HEK293 (cell line): ENCODE measurements at regions not wholly inside any gene's neighbourhood (a gene's known extent, or its start where the extent isn't known, plus 50 kb on each side); places are given as distances from the start of the nearest gene placed in this dataset.

ENCODE experiments used
- CTCF ChIA-PET: fragments of 350-600 bp; formaldehyde crosslinking; extraction: SDS; loops from one replicate; lab custom pipeline; 2021; ENCODE audit warnings: antibody characterized with exemption; lab: Yijun Ruan, JAX
- POLR2A ChIA-PET: fragments of 300-600 bp; formaldehyde crosslinking; extraction: SDS; loops from one replicate; lab custom pipeline; 2020; ENCODE audit warnings: antibody characterized with exemption, inconsistent platforms; lab: Yijun Ruan, JAX
- H3K27ac ChIP-seq: fragments of 200-500 bp; sonication (Bioruptor generic); 2 replicates; pipeline ENCODE4 v1.5.1; 2014; ENCODE audit warnings: low read depth, low read length, control low read depth, inconsistent platforms; ENCODE audit errors: extremely low read depth
- H3K36me3 ChIP-seq, 2 experiments: fragments of 200-500 bp in 1 of 2; sonication (Bioruptor generic) in 1 of 2; 1 replicate in 1 of 2; 2 replicates in 1 of 2; pipeline ENCODE4 v1.5.1; 2014 to 2017; ENCODE audit warnings: inconsistent platforms in 2 of 2, low read length in 2 of 2; ENCODE audit not compliant: control insufficient read depth in 2 of 2, insufficient read depth in 1 of 2
- H3K4me1 ChIP-seq: fragments of 200-500 bp; sonication (Bioruptor generic); 2 replicates; pipeline ENCODE4 v1.5.1; 2014; ENCODE audit warnings: mild to moderate bottlenecking, low read length, inconsistent platforms; ENCODE audit not compliant: control insufficient read depth, insufficient read depth
- H3K4me3 ChIP-seq: 2 replicates; pipeline ENCODE4 v1.5.1; 2011; ENCODE audit warnings: low read depth, mild to moderate bottlenecking, control low read depth, low read length, moderate library complexity
- H3K9me3 ChIP-seq: fragments of 200-500 bp; sonication (Bioruptor generic); 2 replicates; pipeline ENCODE4 v1.5.1; 2014; ENCODE audit warnings: low read depth, low read length, inconsistent platforms; ENCODE audit not compliant: control insufficient read depth, insufficient read depth
- BCL11A ChIP-seq: fragments of 450-650 bp; formaldehyde crosslinking; IDR thresholded peaks from 2 replicates; pipeline ENCODE4 v1.5.1; 2016; ENCODE audit warnings: low read depth, missing biosample characterization, missing genetic modification characterization
- EGR2 ChIP-seq: fragments of 450-650 bp; formaldehyde crosslinking; IDR thresholded peaks from 2 replicates; pipeline ENCODE4 v1.5.1; 2016; ENCODE audit warnings: low read depth, missing biosample characterization, missing genetic modification characterization
- GFI1B ChIP-seq: fragments of 450-650 bp; formaldehyde crosslinking; IDR thresholded peaks from 2 replicates; pipeline ENCODE4 v1.5.1; 2016; ENCODE audit warnings: missing biosample characterization, missing genetic modification characterization
- GLI2 ChIP-seq: fragments of 450-650 bp; formaldehyde crosslinking; IDR thresholded peaks from 2 replicates; pipeline ENCODE4; 2017; ENCODE audit warnings: missing biosample characterization, missing genetic modification characterization, low read depth, borderline replicate concordance
- MYNN ChIP-seq: fragments of 450-650 bp; formaldehyde crosslinking; IDR thresholded peaks from 2 replicates; pipeline ENCODE4 v1.5.1; 2016; ENCODE audit warnings: missing biosample characterization, missing genetic modification characterization, borderline replicate concordance
- SP2 ChIP-seq: fragments of 450-650 bp; formaldehyde crosslinking; IDR thresholded peaks from 2 replicates; pipeline ENCODE4 v1.5.1; 2016; ENCODE audit warnings: missing biosample characterization, missing genetic modification characterization
- SP7 ChIP-seq: fragments of 450-650 bp; formaldehyde crosslinking; IDR thresholded peaks from 2 replicates; pipeline ENCODE4 v1.5.1; 2016; ENCODE audit warnings: missing biosample characterization, missing genetic modification characterization
- TRIM28 ChIP-seq: IDR thresholded peaks from 2 replicates; pipeline ENCODE4 v1.6.1; 2011; ENCODE audit warnings: low read length, control low read depth, borderline replicate concordance
- YY1 ChIP-seq: fragments of 450-650 bp; formaldehyde crosslinking; IDR thresholded peaks from 2 replicates; pipeline ENCODE4 v1.5.1; 2018; ENCODE audit warnings: missing biosample characterization, missing genetic modification characterization
- YY2 ChIP-seq: fragments of 450-650 bp; formaldehyde crosslinking; IDR thresholded peaks from 2 replicates; pipeline ENCODE4 v1.5.1; 2016; ENCODE audit warnings: missing biosample characterization, missing genetic modification characterization
- ZIC2 ChIP-seq: fragments of 450-650 bp; formaldehyde crosslinking; IDR thresholded peaks from 2 replicates; pipeline ENCODE4 v1.5.1; 2016; ENCODE audit warnings: missing biosample characterization, missing genetic modification characterization
- ZNF138 ChIP-seq: fragments of 450-650 bp; formaldehyde crosslinking; IDR thresholded peaks from 2 replicates; pipeline ENCODE4 v1.5.1; 2016; ENCODE audit warnings: missing biosample characterization, missing genetic modification characterization, borderline replicate concordance
- ZNF140 ChIP-seq: fragments of 450-650 bp; formaldehyde crosslinking; IDR thresholded peaks from 2 replicates; pipeline ENCODE4 v1.5.1; 2016; ENCODE audit warnings: missing biosample characterization, missing genetic modification characterization
- ZNF211 ChIP-seq: fragments of 450-650 bp; formaldehyde crosslinking; IDR thresholded peaks from 2 replicates; pipeline ENCODE4 v1.5.1; 2016; ENCODE audit warnings: low read depth, missing biosample characterization, missing genetic modification characterization
- ZNF24 ChIP-seq: fragments of 450-650 bp; formaldehyde crosslinking; IDR thresholded peaks from 2 replicates; pipeline ENCODE4 v1.5.1; 2016; ENCODE audit warnings: missing biosample characterization, missing genetic modification characterization
- ZNF302 ChIP-seq: fragments of 450-650 bp; formaldehyde crosslinking; IDR thresholded peaks from 2 replicates; pipeline ENCODE4 v1.5.1; 2016; ENCODE audit warnings: missing biosample characterization, missing genetic modification characterization, low read depth
- ZNF311 ChIP-seq: fragments of 450-650 bp; formaldehyde crosslinking; IDR thresholded peaks from 2 replicates; pipeline ENCODE4 v1.5.1; 2017; ENCODE audit warnings: missing biosample characterization, missing genetic modification characterization, borderline replicate concordance
- ZNF37A ChIP-seq: fragments of 450-650 bp; IDR thresholded peaks from 2 replicates; pipeline ENCODE4 v1.5.1; 2018; ENCODE audit warnings: missing biosample characterization, missing genetic modification characterization
- ZNF426 ChIP-seq: fragments of 450-650 bp; formaldehyde crosslinking; IDR thresholded peaks from 2 replicates; pipeline ENCODE4 v1.5.1; 2017; ENCODE audit warnings: missing biosample characterization, missing genetic modification characterization, mild to moderate bottlenecking, inconsistent platforms, moderate library complexity
- ZNF514 ChIP-seq: fragments of 450-650 bp; formaldehyde crosslinking; IDR thresholded peaks from 2 replicates; pipeline ENCODE4 v1.5.1; 2016; ENCODE audit warnings: missing biosample characterization, missing genetic modification characterization
- ZNF521 ChIP-seq: fragments of 450-650 bp; formaldehyde crosslinking; IDR thresholded peaks from 2 replicates; pipeline ENCODE4 v1.5.1; 2017; ENCODE audit warnings: missing biosample characterization, mild to moderate bottlenecking, missing genetic modification characterization
- ZNF585B ChIP-seq: fragments of 450-650 bp; formaldehyde crosslinking; IDR thresholded peaks from 2 replicates; pipeline ENCODE4 v1.5.1; 2016; ENCODE audit warnings: missing biosample characterization, missing genetic modification characterization
- ZNF600 ChIP-seq: fragments of 450-650 bp; formaldehyde crosslinking; IDR thresholded peaks from 2 replicates; pipeline ENCODE4 v1.5.1; 2016; ENCODE audit warnings: missing biosample characterization, missing genetic modification characterization
- ZNF623 ChIP-seq: fragments of 450-650 bp; formaldehyde crosslinking; IDR thresholded peaks from 2 replicates; pipeline ENCODE4 v1.5.1; 2016; ENCODE audit warnings: missing biosample characterization, missing genetic modification characterization
- ZNF629 ChIP-seq: fragments of 450-650 bp; formaldehyde crosslinking; IDR thresholded peaks from 2 replicates; pipeline ENCODE4 v1.5.1; 2017; ENCODE audit warnings: missing biosample characterization, missing genetic modification characterization
- ZXDB ChIP-seq: fragments of 450-650 bp; formaldehyde crosslinking; IDR thresholded peaks from 2 replicates; pipeline ENCODE4 v1.5.1; 2016; ENCODE audit warnings: missing biosample characterization, missing genetic modification characterization
- TF ChIP-seq, protein P1 (sequence below): fragments of 450-650 bp; formaldehyde crosslinking; IDR thresholded peaks from 2 replicates; pipeline ENCODE4 v1.5.1; 2017; ENCODE audit warnings: missing biosample characterization, missing genetic modification characterization
- TF ChIP-seq, protein P2 (sequence below): fragments of 450-650 bp; IDR thresholded peaks from 2 replicates; pipeline ENCODE4 v1.5.1; 2018; ENCODE audit warnings: missing biosample characterization, missing genetic modification characterization
- TF ChIP-seq, protein P3 (sequence below): fragments of 450-650 bp; formaldehyde crosslinking; IDR thresholded peaks from 2 replicates; pipeline ENCODE4 v1.5.1; 2017; ENCODE audit warnings: missing biosample characterization, mild to moderate bottlenecking, missing genetic modification characterization, moderate library complexity
- TF ChIP-seq, protein P4 (sequence below): fragments of 450-650 bp; formaldehyde crosslinking; IDR thresholded peaks from 2 replicates; pipeline ENCODE4 v1.5.1; 2017; ENCODE audit warnings: missing biosample characterization, missing genetic modification characterization

DNA sequence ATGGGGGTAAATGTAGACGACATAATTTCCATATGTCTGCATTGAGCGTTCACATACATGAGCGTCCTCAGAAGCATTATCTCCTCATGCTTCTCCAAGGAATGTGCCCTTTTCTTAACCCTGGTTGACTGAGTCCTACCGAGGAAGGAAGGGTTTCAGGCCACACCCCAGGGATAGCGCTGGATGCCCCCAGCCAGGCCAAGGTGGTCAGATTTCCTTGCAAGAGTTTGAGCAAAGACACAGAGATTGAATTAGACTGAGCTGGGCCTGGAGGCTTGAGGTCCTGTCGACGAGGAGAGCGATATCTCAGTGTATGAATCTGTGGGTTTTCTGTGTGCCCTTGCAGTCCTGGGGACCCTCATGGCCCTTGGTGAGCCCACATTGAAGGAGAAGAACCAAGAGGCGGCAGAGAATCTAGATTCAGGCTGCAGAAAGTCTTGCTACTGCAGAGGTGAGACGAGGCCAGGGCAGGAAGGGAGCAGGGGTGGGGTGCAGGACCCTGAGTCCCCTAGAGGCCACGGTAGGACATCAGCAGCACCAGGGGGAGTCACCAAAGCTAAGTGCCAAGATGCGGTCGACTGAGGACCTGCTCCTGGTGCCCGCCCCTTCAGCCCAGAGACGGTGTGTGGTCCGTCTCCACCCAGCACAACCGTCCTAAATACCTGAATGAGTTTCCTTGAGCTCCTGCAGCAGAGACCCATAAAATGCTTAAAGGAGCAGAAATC, 94.7 kb upstream of the DIO3 start:
- ChIA-PET POLR2A (no interaction called here), CTCF (interaction anchor here (0.6 kb wide), 1 partner anchor 35 kb away, joined by 3 read pairs; no protein-coding TSS in a partner anchor)
- H3K4me1 ChIP-seq: no peaks in the 10 kb centered on the region
- H3K9me3 ChIP-seq: no peaks in the 10 kb centered on the region
- no peaks in the 10 kb centered on the region for H3K36me3 ChIP-seq
- TF ChIP-seq GFI1B (tag by site-specific recombination) (no peak), YY1 (tag by site-specific recombination) (no peak), EGR2 (no peak), ZNF311 (tag by site-specific recombination) (no peak), ZXDB (tag by site-specific recombination) (no peak), ZNF426 (no peak), ZNF514 (no peak), ZNF211 (tag by site-specific recombination) (no peak), ZNF521 (tag by site-specific recombination) (no peak), MYNN (tag by site-specific recombination) (no peak), SP2 (no peak), ZNF140 (tag by site-specific recombination) (no peak), ZNF138 (tag by site-specific recombination) (no peak), ZNF629 (tag by site-specific recombination) (no peak), BCL11A (tag by site-specific recombination) (no peak), ZNF600 (tag by site-specific recombination) (no peak)
- TF ChIP-seq, protein P1, sequence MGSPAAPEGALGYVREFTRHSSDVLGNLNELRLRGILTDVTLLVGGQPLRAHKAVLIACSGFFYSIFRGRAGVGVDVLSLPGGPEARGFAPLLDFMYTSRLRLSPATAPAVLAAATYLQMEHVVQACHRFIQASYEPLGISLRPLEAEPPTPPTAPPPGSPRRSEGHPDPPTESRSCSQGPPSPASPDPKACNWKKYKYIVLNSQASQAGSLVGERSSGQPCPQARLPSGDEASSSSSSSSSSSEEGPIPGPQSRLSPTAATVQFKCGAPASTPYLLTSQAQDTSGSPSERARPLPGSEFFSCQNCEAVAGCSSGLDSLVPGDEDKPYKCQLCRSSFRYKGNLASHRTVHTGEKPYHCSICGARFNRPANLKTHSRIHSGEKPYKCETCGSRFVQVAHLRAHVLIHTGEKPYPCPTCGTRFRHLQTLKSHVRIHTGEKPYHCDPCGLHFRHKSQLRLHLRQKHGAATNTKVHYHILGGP (tag by site-specific recombination): no peak
- TF ChIP-seq, protein P2, sequence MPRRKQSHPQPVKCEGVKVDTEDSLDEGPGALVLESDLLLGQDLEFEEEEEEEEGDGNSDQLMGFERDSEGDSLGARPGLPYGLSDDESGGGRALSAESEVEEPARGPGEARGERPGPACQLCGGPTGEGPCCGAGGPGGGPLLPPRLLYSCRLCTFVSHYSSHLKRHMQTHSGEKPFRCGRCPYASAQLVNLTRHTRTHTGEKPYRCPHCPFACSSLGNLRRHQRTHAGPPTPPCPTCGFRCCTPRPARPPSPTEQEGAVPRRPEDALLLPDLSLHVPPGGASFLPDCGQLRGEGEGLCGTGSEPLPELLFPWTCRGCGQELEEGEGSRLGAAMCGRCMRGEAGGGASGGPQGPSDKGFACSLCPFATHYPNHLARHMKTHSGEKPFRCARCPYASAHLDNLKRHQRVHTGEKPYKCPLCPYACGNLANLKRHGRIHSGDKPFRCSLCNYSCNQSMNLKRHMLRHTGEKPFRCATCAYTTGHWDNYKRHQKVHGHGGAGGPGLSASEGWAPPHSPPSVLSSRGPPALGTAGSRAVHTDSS (tag by site-specific recombination): no peak
- H3K27ac ChIP-seq: no peak overlapping the region
- no peak overlapping the region for H3K4me3 ChIP-seq

DNA sequence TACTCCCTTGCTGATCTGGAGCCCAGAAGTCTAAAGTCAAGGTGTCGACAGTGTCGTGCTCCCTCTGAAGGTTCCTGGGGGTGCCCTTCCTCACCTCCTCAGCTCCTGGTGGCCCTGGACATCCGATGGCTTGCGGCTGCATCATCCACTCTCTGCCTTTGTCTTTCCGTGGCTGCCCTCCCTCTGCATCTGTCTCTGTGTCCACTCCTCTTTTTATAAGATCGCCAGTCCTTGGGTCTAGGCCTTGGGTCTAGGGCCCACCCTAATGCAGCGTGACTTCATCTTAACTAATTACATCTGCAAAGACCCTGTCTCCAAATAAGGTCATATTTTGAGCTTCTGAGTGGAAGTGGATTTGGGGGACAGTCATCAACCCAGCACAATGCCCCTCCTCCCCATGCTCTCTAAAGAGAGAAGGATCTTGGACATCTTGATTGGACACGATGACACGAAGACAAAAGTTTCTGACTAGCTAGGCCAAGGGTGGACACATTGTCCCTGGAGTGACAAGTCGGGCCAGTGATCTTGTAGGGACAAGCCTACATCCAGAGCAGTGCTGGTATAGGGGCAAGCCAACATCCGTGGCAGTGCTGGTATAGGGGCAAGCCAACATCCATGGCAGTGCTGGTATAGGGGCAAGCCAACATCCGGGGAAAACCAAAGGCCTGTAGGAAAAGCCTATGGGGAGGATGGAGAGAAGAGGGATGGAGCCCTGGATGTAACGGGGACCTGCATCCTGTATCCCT, 93.9 kb upstream of the DIO3 start:
- POLR2A ChIA-PET: no interaction called here
- CTCF ChIA-PET: no interaction called here
- no peaks in the 10 kb centered on the region for H3K36me3 ChIP-seq
- TF ChIP-seq ZIC2 (tag by site-specific recombination) (no peak), GFI1B (tag by site-specific recombination) (no peak), YY1 (tag by site-specific recombination) (no peak), ZNF623 (tag by site-specific recombination) (no peak), ZNF24 (tag by site-specific recombination) (no peak), ZNF585B (tag by site-specific recombination) (no peak), ZNF37A (tag by site-specific recombination) (no peak), YY2 (no peak), SP7 (tag by site-specific recombination) (no peak), GLI2 (no peak), ZNF302 (tag by site-specific recombination) (no peak), TRIM28 (no peak)
- TF ChIP-seq, protein P3, sequence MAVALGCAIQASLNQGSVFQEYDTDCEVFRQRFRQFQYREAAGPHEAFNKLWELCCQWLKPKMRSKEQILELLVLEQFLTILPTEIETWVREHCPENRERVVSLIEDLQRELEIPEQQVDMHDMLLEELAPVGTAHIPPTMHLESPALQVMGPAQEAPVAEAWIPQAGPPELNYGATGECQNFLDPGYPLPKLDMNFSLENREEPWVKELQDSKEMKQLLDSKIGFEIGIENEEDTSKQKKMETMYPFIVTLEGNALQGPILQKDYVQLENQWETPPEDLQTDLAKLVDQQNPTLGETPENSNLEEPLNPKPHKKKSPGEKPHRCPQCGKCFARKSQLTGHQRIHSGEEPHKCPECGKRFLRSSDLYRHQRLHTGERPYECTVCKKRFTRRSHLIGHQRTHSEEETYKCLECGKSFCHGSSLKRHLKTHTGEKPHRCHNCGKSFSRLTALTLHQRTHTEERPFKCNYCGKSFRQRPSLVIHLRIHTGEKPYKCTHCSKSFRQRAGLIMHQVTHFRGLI (tag by site-specific recombination): no peak
- TF ChIP-seq, protein P4, sequence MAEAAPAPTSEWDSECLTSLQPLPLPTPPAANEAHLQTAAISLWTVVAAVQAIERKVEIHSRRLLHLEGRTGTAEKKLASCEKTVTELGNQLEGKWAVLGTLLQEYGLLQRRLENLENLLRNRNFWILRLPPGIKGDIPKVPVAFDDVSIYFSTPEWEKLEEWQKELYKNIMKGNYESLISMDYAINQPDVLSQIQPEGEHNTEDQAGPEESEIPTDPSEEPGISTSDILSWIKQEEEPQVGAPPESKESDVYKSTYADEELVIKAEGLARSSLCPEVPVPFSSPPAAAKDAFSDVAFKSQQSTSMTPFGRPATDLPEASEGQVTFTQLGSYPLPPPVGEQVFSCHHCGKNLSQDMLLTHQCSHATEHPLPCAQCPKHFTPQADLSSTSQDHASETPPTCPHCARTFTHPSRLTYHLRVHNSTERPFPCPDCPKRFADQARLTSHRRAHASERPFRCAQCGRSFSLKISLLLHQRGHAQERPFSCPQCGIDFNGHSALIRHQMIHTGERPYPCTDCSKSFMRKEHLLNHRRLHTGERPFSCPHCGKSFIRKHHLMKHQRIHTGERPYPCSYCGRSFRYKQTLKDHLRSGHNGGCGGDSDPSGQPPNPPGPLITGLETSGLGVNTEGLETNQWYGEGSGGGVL (tag by site-specific recombination): no peak

More for the DNA sequence above, 93.9 kb upstream of the DIO3 start:
- H3K9me3 ChIP-seq: no peaks in the 10 kb centered on the region
- no peak overlapping the region for H3K27ac ChIP-seq
- H3K4me1 ChIP-seq: no peaks in the 10 kb centered on the region
- H3K4me3 ChIP-seq: no peak overlapping the region
